ENCODE measurements at regions not wholly inside any gene's neighbourhood (a gene's known extent, or its start where the extent isn't known, plus 50 kb on each side); places are given as distances from the start of the nearest gene placed in this dataset.

- TF ChIP-seq CTCF (conservative IDR thresholded peaks at IDR 0.05) = no peak
- no peak overlapping the region for H3K27ac ChIP-seq (ENCODE audit: insufficient read length, low read depth, low read length)
These were observed 57.3 kb upstream of the CCDC190 start for GRCh38 chr1:162918151-162918754.

More at GRCh38 chr1:162918151-162918754, 57.3 kb upstream of the CCDC190 start:
- Mint-ChIP-seq H3K27me3 (ENCODE audit: low read depth) (peaks cover 1% of the 10 kb centered on the region; the same call in 1 of the 2 replicates), H3K9me3 (peaks cover 0 to 6% of the 10 kb centered on the region in 2 experiments; a peak in 3 of 5 replicates), H3K27ac (no peak overlapping the region; a peak in 1 of 7 replicates), H3K4me3 (no peak overlapping the region), H3K4me1 (no peaks in the 10 kb centered on the region), H3K36me3 (ENCODE audit: insufficient read depth in 1 of 3, low read depth in 3 of 3) (no peaks in the 10 kb centered on the region)
- no peak overlapping the region for H3T11ph ChIP-seq (ENCODE audit: low read length)
- no peak for DNase-seq
- no peaks in the 10 kb centered on the region for H3K27me3 ChIP-seq (ENCODE audit: insufficient read depth, low read length)
- H3K23me2 ChIP-seq (ENCODE audit: insufficient read length, low read depth, low read length, poor library complexity, severe bottlenecking) = no peaks in the 10 kb centered on the region
- no peak overlapping the region for H3K4ac ChIP-seq (ENCODE audit: low read depth, low read length)
- H3K18ac ChIP-seq (ENCODE audit: insufficient read length, low read depth, low read length) = no peak overlapping the region
- H3K79me2 ChIP-seq (ENCODE audit: insufficient read depth, low read length) = no peaks in the 10 kb centered on the region
- H3K79me1 ChIP-seq (ENCODE audit: insufficient read depth, low read depth, low read length, poor library complexity, severe bottlenecking) = no peaks in the 10 kb centered on the region
- no peak overlapping the region for H4K8ac ChIP-seq (replicated peaks; ENCODE audit: insufficient read length, low read depth, low read length)
- H3K23ac ChIP-seq (ENCODE audit: insufficient read length, low read depth, low read length) = no peak overlapping the region
- H4K5ac ChIP-seq (ENCODE audit: insufficient read length, low read depth, low read length) = no peak overlapping the region
- no peaks in the 10 kb centered on the region for H4K20me1 ChIP-seq (ENCODE audit: control insufficient read depth, insufficient read depth, insufficient read length)
- H2BK20ac ChIP-seq (ENCODE audit: low read depth, low read length, poor library complexity, severe bottlenecking) = no peak overlapping the region
- H2BK5ac ChIP-seq (ENCODE audit: insufficient read length, low read length) = no peak overlapping the region
- H2AK5ac ChIP-seq (ENCODE audit: insufficient read length, low read length) = no peak overlapping the region
- no peak overlapping the region for H2BK12ac ChIP-seq (ENCODE audit: insufficient read length, low read depth, low read length)
- H2BK15ac ChIP-seq (ENCODE audit: low read depth, low read length) = no peak overlapping the region
- H3K9me3 ChIP-seq (ENCODE audit: control insufficient read depth, low read depth, low read length) = no peaks in the 10 kb centered on the region
- WGBS (ENCODE audit: extremely low coverage, insufficient read length, low lambda C conversion rate) = no CpG with 5 or more reads among the region's 8 CpGs
- H3K4me1 ChIP-seq (ENCODE audit: insufficient read depth, low read length) = no peaks in the 10 kb centered on the region
- no peak overlapping the region for H3K9ac ChIP-seq (ENCODE audit: extremely low read depth, insufficient read length, low read length)
- H3K14ac ChIP-seq (ENCODE audit: insufficient read depth, low read length) = no peak overlapping the region
- H2AFZ ChIP-seq (ENCODE audit: low read length) = no peak overlapping the region
- no peak overlapping the region for H4K91ac ChIP-seq (ENCODE audit: insufficient read length, low read depth, low read length)
- no peak overlapping the region for H2BK120ac ChIP-seq (ENCODE audit: low read depth, low read length, poor library complexity, severe bottlenecking)
- no peak overlapping the region for H3K4me2 ChIP-seq (ENCODE audit: insufficient read depth, insufficient read length, low read length)
- H3K56ac ChIP-seq (ENCODE audit: insufficient read length, low read depth, low read length) = no peak overlapping the region

All from H9 (cell line).